Epithelial cell of proximal tubule (primary cell): ENCODE measurements at regions not wholly inside any gene's neighbourhood (a gene's known extent, or its start where the extent isn't known, plus 50 kb on each side); places are given as distances from the start of the nearest gene placed in this dataset.

Experiments used
- DNase-seq: peaks from one replicate; pipeline ENCODE4 v3.0.0-alpha.2; 2011; ENCODE audit warnings: low read depth
- H3K4me3 ChIP-seq: 2 replicates; pipeline ENCODE4 v1.5.1; 2011; ENCODE audit warnings: low read depth, mild to moderate bottlenecking, low read length
- CTCF ChIP-seq: conservative IDR thresholded peaks from 2 replicates; pipeline ENCODE4 v1.5.1; 2012; ENCODE audit warnings: low read depth, mild to moderate bottlenecking, low read length

GRCh38 chr9:87276851-87277261, 220.8 kb upstream of the DAPK1 start:
- no peak for DNase-seq
- TF ChIP-seq CTCF = no peak
- H3K4me3 ChIP-seq = no peak overlapping the region

- no peak for TF ChIP-seq CTCF
- no peak for DNase-seq
- no peak overlapping the region for H3K4me3 ChIP-seq
Measured at GRCh38 chr9:87277346-87277745, 220.3 kb upstream of the DAPK1 start.

- no peak for DNase-seq
- TF ChIP-seq CTCF = no peak
- H3K4me3 ChIP-seq = no peak overlapping the region
Measured at GRCh38 chr9:87278971-87279733, 218.5 kb upstream of the DAPK1 start.

- H3K4me3 ChIP-seq = no peak overlapping the region
- TF ChIP-seq CTCF = no peak
- no peak for DNase-seq
Measured at GRCh38 chr9:87280421-87280820, 217.2 kb upstream of the DAPK1 start.

GRCh38 chr9:87282538-87282937, 215.1 kb upstream of the DAPK1 start:
- no peak for DNase-seq
- TF ChIP-seq CTCF = no peak

GRCh38 chr9:87283585-87283984, 214.1 kb upstream of the DAPK1 start:
- no peak for DNase-seq
- no peak overlapping the region for H3K4me3 ChIP-seq
- no peak for TF ChIP-seq CTCF

More at GRCh38 chr9:87282538-87282937, 215.1 kb upstream of the DAPK1 start:
- H3K4me3 ChIP-seq = no peak overlapping the region
